CD14-positive monocyte (primary cell): ENCODE measurements at regions not wholly inside any gene's neighbourhood (a gene's known extent, or its start where the extent isn't known, plus 50 kb on each side); places are given as distances from the start of the nearest gene placed in this dataset.

ENCODE experiments used
- DNase-seq, 3 donors: peaks; one replicate each; pipeline ENCODE4 v3.0.0-alpha.2; 2011 to 2022
- H2AFZ ChIP-seq: 2 replicates; pipeline ENCODE4 v1.6.0; 2012; ENCODE audit warnings: mild to moderate bottlenecking, low read depth, low read length, inconsistent platforms; ENCODE audit not compliant: insufficient read depth, poor library complexity, severe bottlenecking
- H3K27ac ChIP-seq, 2 donors: 1 replicate in 1 of 2; 2 replicates in 1 of 2; pipeline ENCODE4 v1.5.1; 2012 to 2013; ENCODE audit warnings: low read length in 2 of 2, control low read depth in 1 of 2, inconsistent platforms in 1 of 2, low read depth in 1 of 2, mild to moderate bottlenecking in 1 of 2
- H3K27me3 ChIP-seq, 2 donors: one replicate each; pipeline versions ENCODE4 v1.6.0 to v1.6.1; 2011 to 2013; ENCODE audit warnings: low read length in 2 of 2; ENCODE audit not compliant: control insufficient read depth in 2 of 2, insufficient read depth in 2 of 2
- H3K36me3 ChIP-seq, 2 donors: replicated peaks in 1 of 2; 1 replicate in 1 of 2; 2 replicates in 1 of 2; pipeline versions ENCODE4 v1.5.1 to v1.6.1; 2012 to 2013; ENCODE audit warnings: low read length in 2 of 2, control low read depth in 1 of 2, inconsistent platforms in 1 of 2, mild to moderate bottlenecking in 1 of 2; ENCODE audit not compliant: insufficient read depth in 2 of 2, control insufficient read depth in 1 of 2
- H3K4me1 ChIP-seq, 2 donors: 1 replicate in 1 of 2; 2 replicates in 1 of 2; pipeline versions ENCODE4 v1.5.1 to v1.6.1; 2012 to 2013; ENCODE audit warnings: low read length in 2 of 2, control low read depth in 1 of 2, inconsistent platforms in 1 of 2, mild to moderate bottlenecking in 1 of 2, moderate library complexity in 1 of 2; ENCODE audit not compliant: insufficient read depth in 2 of 2, control insufficient read depth in 1 of 2
- H3K4me2 ChIP-seq: replicated peaks from 2 replicates; pipeline ENCODE3; 2012; ENCODE audit warnings: low read length, moderate library complexity, mild to moderate bottlenecking; ENCODE audit not compliant: poor library complexity, severe bottlenecking; ENCODE audit errors: extremely low read depth
- H3K4me3 ChIP-seq, 3 experiments: fragments of 200-600 bp in 1 of 3; sonication (generic) in 1 of 3; replicated peaks in 1 of 3; 1 replicate in 2 of 3; 2 replicates in 1 of 3; pipeline ENCODE4 v1.5.1; 2011 to 2013; ENCODE audit warnings: low read length in 3 of 3, mild to moderate bottlenecking in 3 of 3, control low read depth in 2 of 3, low read depth in 2 of 3, inconsistent platforms in 1 of 3, moderate library complexity in 1 of 3
- H3K79me2 ChIP-seq: 2 replicates; pipeline ENCODE4 v1.6.0; 2012; ENCODE audit warnings: mild to moderate bottlenecking, control low read depth, inconsistent platforms, low read length, moderate library complexity; ENCODE audit not compliant: insufficient read depth
- H3K9ac ChIP-seq: 2 replicates; pipeline ENCODE4 v1.6.0; 2017; ENCODE audit warnings: low read length, mild to moderate bottlenecking; ENCODE audit not compliant: insufficient read depth, poor library complexity, severe bottlenecking
- H3K9me3 ChIP-seq, 2 donors: replicated peaks in 1 of 2; 1 replicate in 1 of 2; 2 replicates in 1 of 2; pipeline versions ENCODE4 v1.5.1 to v1.6.1; 2012 to 2013; ENCODE audit warnings: low read length in 2 of 2, control low read depth in 1 of 2; ENCODE audit not compliant: control insufficient read depth in 1 of 2, insufficient read depth in 1 of 2
- H4K20me1 ChIP-seq: 2 replicates; pipeline ENCODE4 v1.6.0; 2012; ENCODE audit warnings: mild to moderate bottlenecking, low read length, control low read depth, moderate library complexity; ENCODE audit not compliant: insufficient read depth
- H3K27ac Mint-ChIP-seq, 7 donors: one replicate each; pipeline ENCODE4 v1.8.0; 2020; ENCODE audit warnings: mild to moderate bottlenecking in 7 of 7, mixed read lengths in 7 of 7, moderate library complexity in 6 of 7, inconsistent platforms in 2 of 7
- H3K27me3 Mint-ChIP-seq, 3 donors: one replicate each; pipeline ENCODE4 v1.8.0; 2021 to 2022; ENCODE audit warnings: low read depth in 3 of 3, mild to moderate bottlenecking in 3 of 3, mixed read lengths in 3 of 3, moderate library complexity in 3 of 3, inconsistent platforms in 1 of 3
- H3K36me3 Mint-ChIP-seq, 2 donors: one replicate each; pipeline ENCODE4 v1.8.0; 2020; ENCODE audit warnings: mixed read lengths in 2 of 2, inconsistent platforms in 1 of 2, mild to moderate bottlenecking in 1 of 2
- H3K4me1 Mint-ChIP-seq: one replicate; pipeline ENCODE4 v1.8.0; 2020; ENCODE audit warnings: mild to moderate bottlenecking, mixed read lengths
- H3K4me3 Mint-ChIP-seq, 2 donors: one replicate each; pipeline ENCODE4 v1.8.0; 2020; ENCODE audit warnings: mild to moderate bottlenecking in 2 of 2, mixed read lengths in 2 of 2, moderate library complexity in 1 of 2
- H3K9me3 Mint-ChIP-seq, 7 donors: one replicate each; pipeline ENCODE4 v1.8.0; 2020 to 2022; ENCODE audit warnings: mixed read lengths in 7 of 7, mild to moderate bottlenecking in 6 of 7, moderate library complexity in 6 of 7, inconsistent platforms in 2 of 7
- CTCF ChIP-seq: fragments of 200-600 bp; IDR thresholded peaks from one replicate; pipeline ENCODE4 v1.8.0; 2022; ENCODE audit warnings: antibody characterized with exemption, mild to moderate bottlenecking
- WGBS: methylation state at CpG from one replicate; pipeline ENCODE4 v1.1.5; 2013; ENCODE audit warnings: missing lambda C conversion rate; ENCODE audit not compliant: insufficient coverage; 5-methylcytosine and 5-hydroxymethylcytosine counted together
- intact Hi-C, 2 donors: fragments of 100-400 bp; cut with micrococcal nuclease; formaldehyde crosslinking; loops; one replicate each; pipeline versions ENCODE4 v1.15.0 to v1.15.1; 2023

GRCh38 chr5:92003806-92004205 lies 620.7 kb upstream of the ARRDC3 start:
- no peak overlapping the region for H3K27ac Mint-ChIP-seq
- H2AFZ ChIP-seq = no peak overlapping the region
- WGBS = 100% methylated on average over 2 of the region's 5 CpGs

GRCh38 chr5:92002721-92003274 lies 619.7 kb upstream of the ARRDC3 start:
- H3K27ac Mint-ChIP-seq = no peak overlapping the region
- Histone ChIP-seq H3K9me3 (no peaks in the 10 kb centered on the region), H3K9ac (no peak overlapping the region), H3K4me3 (no peak overlapping the region), H3K4me2 (no peak overlapping the region), H2AFZ (no peak overlapping the region), H3K4me1 (no peaks in the 10 kb centered on the region), H4K20me1 (no peaks in the 10 kb centered on the region), H3K36me3 (no peaks in the 10 kb centered on the region), H3K79me2 (no peaks in the 10 kb centered on the region), H3K27me3 (no peaks in the 10 kb centered on the region), H3K27ac (no peak overlapping the region)
- no peaks in the 10 kb centered on the region for H3K36me3 Mint-ChIP-seq
- intact Hi-C loops = no loop called here
- H3K27me3 Mint-ChIP-seq = peaks cover 0 to 2% (median 0%) of the 10 kb centered on the region in 3 donors
- no peaks in the 10 kb centered on the region for H3K9me3 Mint-ChIP-seq
- no peak for DNase-seq
- H3K4me3 Mint-ChIP-seq = no peak overlapping the region
- no CpG with 5 or more reads among the region's 4 CpGs for WGBS
- H3K4me1 Mint-ChIP-seq = no peaks in the 10 kb centered on the region
- no peak for TF ChIP-seq CTCF

More at GRCh38 chr5:92003806-92004205, 620.7 kb upstream of the ARRDC3 start:
- no peaks in the 10 kb centered on the region for H3K9me3 Mint-ChIP-seq
- DNase-seq = no peak
- intact Hi-C loops = no loop called here
- H3K27me3 Mint-ChIP-seq = peaks cover 0 to 2% (median 0%) of the 10 kb centered on the region in 3 donors
- H3K36me3 Mint-ChIP-seq = no peaks in the 10 kb centered on the region
- Histone ChIP-seq H3K9me3 (no peaks in the 10 kb centered on the region), H3K4me2 (no peak overlapping the region), H3K4me3 (no peak overlapping the region), H3K79me2 (no peaks in the 10 kb centered on the region), H4K20me1 (no peaks in the 10 kb centered on the region), H3K27ac (no peak overlapping the region), H3K27me3 (no peaks in the 10 kb centered on the region), H3K9ac (no peak overlapping the region), H3K36me3 (no peaks in the 10 kb centered on the region), H3K4me1 (no peaks in the 10 kb centered on the region)
- no peak overlapping the region for H3K4me3 Mint-ChIP-seq
- TF ChIP-seq CTCF = no peak
- H3K4me1 Mint-ChIP-seq = no peaks in the 10 kb centered on the region
